ENCODE measurements at regions not wholly inside any gene's neighbourhood (a gene's known extent, or its start where the extent isn't known, plus 50 kb on each side); places are given as distances from the start of the nearest gene placed in this dataset.
A peak's percentile ranks its signal among the peaks of the same experiment; 100 is the strongest.
"Not testable (repeated sequence)": the region's sequence is repeated elsewhere in the genome, so short reads cannot be mapped to it uniquely, and the experiment has no call there.

GRCh38 chrX:16320765-16321355, 153.6 kb downstream of the MAGEB17 start:
- DNase-seq = no peak

- no peak for DNase-seq
Observed at GRCh38 chrX:16333453-16333852, 166.2 kb downstream of the MAGEB17 start.

- no peak for DNase-seq
Observed at GRCh38 chrX:16335181-16335580, 167.9 kb downstream of the MAGEB17 start.

GRCh38 chrX:16347968-16348670, 180.8 kb downstream of the MAGEB17 start:
- DNase-seq = no peak

GRCh38 chrX:16357902-16358301, 190.6 kb downstream of the MAGEB17 start:
- DNase-seq = no peak

- not testable (repeated sequence) for DNase-seq
Observed at GRCh38 chrX:16360056-16360455, 192.8 kb downstream of the MAGEB17 start.

GRCh38 chrX:16368696-16369095, 201.4 kb downstream of the MAGEB17 start:
- DNase-seq = no peak

- no peak for DNase-seq
Observed at GRCh38 chrX:16376056-16376455, 208.8 kb downstream of the MAGEB17 start.

GRCh38 chrX:16386126-16386525, 218.8 kb downstream of the MAGEB17 start:
- no peak for DNase-seq

- DNase-seq = no peak
Observed at GRCh38 chrX:16392597-16392996, 225.3 kb downstream of the MAGEB17 start.

- DNase-seq = no peak
Observed at GRCh38 chrX:16394290-16394689, 227.0 kb downstream of the MAGEB17 start.

GRCh38 chrX:16403808-16404207, 236.5 kb downstream of the MAGEB17 start:
- no peak for DNase-seq

GRCh38 chrX:16416588-16416987, 233.4 kb upstream of the S100G start:
- DNase-seq = no peak

- no peak for DNase-seq
Observed at GRCh38 chrX:16418650-16419049, 231.3 kb upstream of the S100G start.

GRCh38 chrX:16427668-16428067, 222.3 kb upstream of the S100G start:
- DNase-seq = no peak

GRCh38 chrX:16429406-16429805, 220.6 kb upstream of the S100G start:
- no peak for DNase-seq

GRCh38 chrX:16431266-16431665, 218.7 kb upstream of the S100G start:
- DNase-seq = no peak

GRCh38 chrX:16433021-16433420, 216.9 kb upstream of the S100G start:
- DNase-seq = no peak

GRCh38 chrX:16435399-16435986, 214.5 kb upstream of the S100G start:
- no peak for DNase-seq

- DNase-seq = peak; percentile 78
Observed at GRCh38 chrX:16436348-16437188, 213.4 kb upstream of the S100G start.

GRCh38 chrX:16440446-16440845, 209.5 kb upstream of the S100G start:
- DNase-seq = no peak

GRCh38 chrX:16444353-16444752, 205.6 kb upstream of the S100G start:
- DNase-seq = no peak

GRCh38 chrX:16445166-16445752, 204.7 kb upstream of the S100G start:
- DNase-seq = peak; percentile 71

Data from activated effector memory CD4-positive, alpha-beta T cell treated with anti-CD3 and anti-CD28 coated beads, Interleukin-2, amount 50 U/mL, for 16 hours (primary cell).